ENCODE measurements at regions not wholly inside any gene's neighbourhood (a gene's known extent, or its start where the extent isn't known, plus 50 kb on each side); places are given as distances from the start of the nearest gene placed in this dataset.

GRCh38 chr10:124240839-124241291, 147.5 kb upstream of the CHST15 start:
- Histone ChIP-seq H3K9me3 (no peaks in the 10 kb centered on the region), H3K36me3 (no peaks in the 10 kb centered on the region), H3K4me3 (no peak overlapping the region), H3K27me3 (no peaks in the 10 kb centered on the region), H3K4me1 (no peaks in the 10 kb centered on the region), H3K27ac (no peak overlapping the region)
- ATAC-seq: no peak
- 44 to 60% methylated on average over 1 to 9 of the region's 17 CpGs for WGBS, 2 donors (ENCODE audit: low coverage in 1 of 2)
- no peak for TF ChIP-seq CTCF (IDR thresholded peaks at IDR 0.05)
- no peak for TF ChIP-seq POLR2AphosphoS5 (IDR thresholded peaks at IDR 0.05)
- TF ChIP-seq POLR2A (IDR thresholded peaks at IDR 0.05): no peak

DNA sequence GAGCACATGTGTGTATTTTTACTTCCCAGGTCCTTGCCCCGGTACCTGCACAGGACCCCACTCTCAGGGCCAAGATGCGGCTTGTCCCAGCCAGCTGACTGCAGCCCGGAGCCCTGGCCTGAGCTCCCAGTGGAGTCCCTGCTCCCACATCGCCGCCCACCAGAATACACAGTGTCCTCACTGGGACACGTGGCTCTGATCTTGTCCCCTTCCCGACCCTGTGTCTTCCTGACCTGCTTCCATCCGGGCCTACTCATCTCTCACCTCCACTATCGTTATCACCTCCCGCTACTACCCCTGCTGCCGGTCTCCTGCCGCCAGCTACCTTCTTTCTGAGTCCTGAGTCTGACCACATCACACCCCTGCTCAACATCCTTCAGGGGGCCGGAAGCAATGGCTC, 146.3 kb upstream of the CHST15 start:
- Histone ChIP-seq H3K9me3 (no peaks in the 10 kb centered on the region), H3K36me3 (no peaks in the 10 kb centered on the region), H3K27ac (no peak overlapping the region), H3K27me3 (no peaks in the 10 kb centered on the region), H3K4me3 (no peak overlapping the region), H3K4me1 (no peaks in the 10 kb centered on the region)
- WGBS, 2 donors (ENCODE audit: low coverage in 1 of 2): 77 to 87% methylated on average over 10 to 11 of the region's 13 CpGs
- TF ChIP-seq CTCF (IDR thresholded peaks at IDR 0.05): no peak
- TF ChIP-seq EP300 (IDR thresholded peaks at IDR 0.05): no peak
- TF ChIP-seq POLR2AphosphoS5 (IDR thresholded peaks at IDR 0.05): no peak
- TF ChIP-seq POLR2A (IDR thresholded peaks at IDR 0.05): no peak
- ATAC-seq: no peak

DNA sequence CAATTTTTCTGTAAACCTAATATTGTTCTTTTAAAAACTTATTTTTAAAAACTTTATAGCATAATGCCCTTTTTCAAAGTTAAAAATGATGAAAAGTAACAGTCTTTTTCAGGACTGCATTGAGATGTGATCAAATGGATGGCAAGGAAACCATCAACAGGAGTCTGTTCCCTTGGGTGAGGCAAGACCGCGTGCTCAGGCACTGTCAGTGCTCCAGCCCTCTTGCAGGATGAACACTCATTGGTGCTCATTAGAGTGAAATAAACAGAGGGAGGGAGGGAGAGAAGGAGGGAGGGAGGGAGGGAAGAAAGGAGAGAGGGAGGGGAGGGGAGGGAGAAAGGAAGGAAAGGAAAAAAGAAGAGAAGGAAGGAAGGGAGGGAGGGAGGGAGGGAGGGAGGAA, 145.7 kb upstream of the CHST15 start:
- ATAC-seq: no peak
- no peak overlapping the region for H3K4me3 ChIP-seq
- no peaks in the 10 kb centered on the region for H3K9me3 ChIP-seq
- H3K27ac ChIP-seq: no peak overlapping the region
- no peaks in the 10 kb centered on the region for H3K36me3 ChIP-seq
- H3K4me1 ChIP-seq: no peaks in the 10 kb centered on the region
- 37% methylated on average over 2 of the region's 2 CpGs; no CpG with 5 or more reads in 1 of the 2 donors for WGBS, 2 donors (ENCODE audit: low coverage in 1 of 2)
- TF ChIP-seq EP300 (IDR thresholded peaks at IDR 0.05) (no peak), POLR2AphosphoS5 (IDR thresholded peaks at IDR 0.05) (no peak), CTCF (IDR thresholded peaks at IDR 0.05) (no peak), POLR2A (IDR thresholded peaks at IDR 0.05) (no peak)
- H3K27me3 ChIP-seq: no peaks in the 10 kb centered on the region

DNA sequence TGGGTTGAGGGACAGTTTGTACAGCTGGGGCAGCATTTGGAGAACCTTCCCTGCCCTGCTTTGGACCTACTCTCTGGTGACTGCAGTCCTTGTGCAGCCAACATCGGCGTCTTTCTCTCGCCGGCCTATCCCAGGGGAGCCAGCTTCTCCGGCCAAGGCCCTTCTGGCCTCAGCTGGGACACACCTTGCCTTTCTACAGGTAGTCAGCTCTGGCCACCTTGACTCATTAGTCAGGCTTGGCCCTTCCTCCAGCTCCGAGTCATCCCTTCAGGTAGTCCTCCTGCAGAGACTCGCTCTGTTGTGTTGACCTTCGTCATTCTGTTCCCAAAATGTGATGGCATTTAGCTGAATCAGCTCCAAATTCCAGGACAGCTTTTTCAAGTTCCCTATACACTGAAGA, 145.0 kb upstream of the CHST15 start:
- Histone ChIP-seq H3K4me1 (peaks cover 0 to 4% (median 0%) of the 10 kb centered on the region in 3 donors), H3K4me3 (no peak overlapping the region), H3K27ac (no peak overlapping the region), H3K36me3 (no peaks in the 10 kb centered on the region), H3K27me3 (no peaks in the 10 kb centered on the region), H3K9me3 (no peaks in the 10 kb centered on the region)
- TF ChIP-seq POLR2AphosphoS5 (IDR thresholded peaks at IDR 0.05) (no peak), POLR2A (IDR thresholded peaks at IDR 0.05) (no peak), CTCF (IDR thresholded peaks at IDR 0.05) (no peak), EP300 (IDR thresholded peaks at IDR 0.05) (no peak)
- 82 to 85% methylated on average over 7 to 8 of the region's 8 CpGs for WGBS, 2 donors (ENCODE audit: low coverage in 1 of 2)
- no peak for ATAC-seq

GRCh38 chr10:124237282-124237961, 144.0 kb upstream of the CHST15 start:
- H3K27me3 ChIP-seq: no peaks in the 10 kb centered on the region
- no peaks in the 10 kb centered on the region for H3K9me3 ChIP-seq
- WGBS, 2 donors (ENCODE audit: low coverage in 1 of 2): 65 to 75% methylated on average over 3 of the region's 3 CpGs
- peaks cover 0 to 12% (median 0%) of the 10 kb centered on the region in 3 donors for H3K4me1 ChIP-seq
- no peak for ATAC-seq
- no peak overlapping the region for H3K27ac ChIP-seq
- TF ChIP-seq POLR2AphosphoS5 (IDR thresholded peaks at IDR 0.05) (no peak), POLR2A (IDR thresholded peaks at IDR 0.05) (no peak), CTCF (IDR thresholded peaks at IDR 0.05) (no peak), EP300 (IDR thresholded peaks at IDR 0.05) (no peak)
- H3K4me3 ChIP-seq: no peak overlapping the region
- H3K36me3 ChIP-seq: no peaks in the 10 kb centered on the region

Measured in gastroesophageal sphincter (tissue), 4 donors.